Calu3 (cell line): ENCODE measurements at regions not wholly inside any gene's neighbourhood (a gene's known extent, or its start where the extent isn't known, plus 50 kb on each side); places are given as distances from the start of the nearest gene placed in this dataset.

Experiments
- BruUV-seq: library from RNA; stranded (reverse); fragments of 400-500 nt; replicated peaks from 2 replicates; lab custom pipeline; 2021; lab: Mats Ljungman, UMichigan
- CTCF ChIA-PET: fragments of 300-600 bp; sonication (Branson Sonifier 250); formaldehyde crosslinking; loops from one replicate; lab custom pipeline; 2022; ENCODE audit warnings: antibody characterized with exemption; lab: Charles Lee
- DNase-seq: peaks from one replicate; pipeline ENCODE4 v3.0.0; 2022
- H3K27ac Mint-ChIP-seq: one replicate; pipeline ENCODE4 v1.8.0; 2022; ENCODE audit warnings: mixed read lengths; ENCODE audit not compliant: unreplicated experiment
- H3K27me3 Mint-ChIP-seq: one replicate; pipeline ENCODE4 v1.8.0; 2022; ENCODE audit warnings: mixed read lengths; ENCODE audit not compliant: unreplicated experiment
- H3K36me3 Mint-ChIP-seq: one replicate; pipeline ENCODE4 v1.8.0; 2022; ENCODE audit warnings: mild to moderate bottlenecking, moderate library complexity, mixed read lengths; ENCODE audit not compliant: insufficient read depth, unreplicated experiment
- H3K4me1 Mint-ChIP-seq: one replicate; pipeline ENCODE4 v1.8.0; 2022; ENCODE audit warnings: mild to moderate bottlenecking, low read depth, mixed read lengths; ENCODE audit not compliant: unreplicated experiment
- H3K4me3 Mint-ChIP-seq: one replicate; pipeline ENCODE4 v1.8.0; 2022; ENCODE audit warnings: mild to moderate bottlenecking, low read depth, moderate library complexity, mixed read lengths; ENCODE audit not compliant: unreplicated experiment
- H3K9me3 Mint-ChIP-seq: one replicate; pipeline ENCODE4 v1.8.0; 2022; ENCODE audit warnings: low read depth, mixed read lengths; ENCODE audit not compliant: unreplicated experiment
- intact Hi-C: fragments of 100-400 bp; cut with micrococcal nuclease; formaldehyde crosslinking; loops from one replicate; pipeline ENCODE4 v1.10.0; 2022; ENCODE audit not compliant: unreplicated experiment
- TF ChIP-seq, protein P1 (sequence below): fragments of 200-600 bp; IDR thresholded peaks from one replicate; pipeline ENCODE4 v1.8.0; 2022; ENCODE audit warnings: antibody characterized with exemption; ENCODE audit not compliant: unreplicated experiment

DNA sequence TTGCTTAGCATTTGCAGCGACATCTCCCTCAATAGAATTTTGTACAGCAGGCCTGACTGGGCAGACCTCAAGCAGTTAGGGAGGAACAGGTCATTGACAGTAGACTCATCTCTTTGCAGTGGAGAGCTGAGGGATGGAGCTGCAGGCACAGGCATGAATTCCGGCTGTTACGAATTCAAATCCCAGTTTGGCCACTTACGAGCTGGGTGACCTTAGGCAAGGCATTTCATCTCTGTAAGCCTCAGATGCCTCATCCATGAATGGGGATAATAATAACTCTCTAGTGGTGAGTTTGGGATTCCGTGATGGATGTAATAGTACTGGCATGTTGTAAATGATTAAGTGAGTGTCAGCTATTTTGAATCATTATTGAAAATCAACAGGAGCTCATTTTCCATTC is 195.3 kb downstream of the SEMA6A start:
- H3K27me3 Mint-ChIP-seq, result no peaks in the 10 kb centered on the region
- TF ChIP-seq, protein P1, sequence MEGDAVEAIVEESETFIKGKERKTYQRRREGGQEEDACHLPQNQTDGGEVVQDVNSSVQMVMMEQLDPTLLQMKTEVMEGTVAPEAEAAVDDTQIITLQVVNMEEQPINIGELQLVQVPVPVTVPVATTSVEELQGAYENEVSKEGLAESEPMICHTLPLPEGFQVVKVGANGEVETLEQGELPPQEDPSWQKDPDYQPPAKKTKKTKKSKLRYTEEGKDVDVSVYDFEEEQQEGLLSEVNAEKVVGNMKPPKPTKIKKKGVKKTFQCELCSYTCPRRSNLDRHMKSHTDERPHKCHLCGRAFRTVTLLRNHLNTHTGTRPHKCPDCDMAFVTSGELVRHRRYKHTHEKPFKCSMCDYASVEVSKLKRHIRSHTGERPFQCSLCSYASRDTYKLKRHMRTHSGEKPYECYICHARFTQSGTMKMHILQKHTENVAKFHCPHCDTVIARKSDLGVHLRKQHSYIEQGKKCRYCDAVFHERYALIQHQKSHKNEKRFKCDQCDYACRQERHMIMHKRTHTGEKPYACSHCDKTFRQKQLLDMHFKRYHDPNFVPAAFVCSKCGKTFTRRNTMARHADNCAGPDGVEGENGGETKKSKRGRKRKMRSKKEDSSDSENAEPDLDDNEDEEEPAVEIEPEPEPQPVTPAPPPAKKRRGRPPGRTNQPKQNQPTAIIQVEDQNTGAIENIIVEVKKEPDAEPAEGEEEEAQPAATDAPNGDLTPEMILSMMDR, result no peak
- H3K9me3 Mint-ChIP-seq, result no peaks in the 10 kb centered on the region
- no TSS peak for BruUV-seq
- H3K27ac Mint-ChIP-seq, result no peak overlapping the region
- intact Hi-C loops, result no loop called here
- no peak for DNase-seq
- CTCF ChIA-PET, result no interaction called here
- H3K4me1 Mint-ChIP-seq, result peaks cover 8% of the 10 kb centered on the region
- no peaks in the 10 kb centered on the region for H3K36me3 Mint-ChIP-seq
- no peak overlapping the region for H3K4me3 Mint-ChIP-seq

DNA sequence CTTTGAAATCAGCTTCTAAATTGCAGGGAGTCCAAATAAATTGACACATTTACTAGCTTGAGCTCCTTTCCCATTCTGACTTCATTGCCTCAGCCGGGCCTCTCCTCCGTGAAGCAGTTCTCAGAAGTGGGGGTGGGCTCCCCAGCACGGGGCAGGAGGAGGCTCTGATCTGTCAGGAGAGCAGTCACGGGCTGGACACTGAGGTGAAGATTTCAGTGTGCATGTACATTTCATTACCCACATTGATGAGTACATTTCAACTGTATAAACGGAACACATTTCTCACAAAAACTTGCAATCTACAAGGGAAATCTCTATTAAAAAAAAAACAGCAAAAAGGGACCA is 195.9 kb downstream of the SEMA6A start:
- BruUV-seq, result no TSS peak
- TF ChIP-seq, protein P1, result no peak
- Mint-ChIP-seq H3K27me3 (no peaks in the 10 kb centered on the region), H3K9me3 (no peaks in the 10 kb centered on the region), H3K4me3 (no peak overlapping the region), H3K36me3 (no peaks in the 10 kb centered on the region), H3K27ac (no peak overlapping the region), H3K4me1 (peaks cover 8% of the 10 kb centered on the region)
- CTCF ChIA-PET, result no interaction called here
- no peak for DNase-seq
- intact Hi-C loops, result no loop called here

DNA sequence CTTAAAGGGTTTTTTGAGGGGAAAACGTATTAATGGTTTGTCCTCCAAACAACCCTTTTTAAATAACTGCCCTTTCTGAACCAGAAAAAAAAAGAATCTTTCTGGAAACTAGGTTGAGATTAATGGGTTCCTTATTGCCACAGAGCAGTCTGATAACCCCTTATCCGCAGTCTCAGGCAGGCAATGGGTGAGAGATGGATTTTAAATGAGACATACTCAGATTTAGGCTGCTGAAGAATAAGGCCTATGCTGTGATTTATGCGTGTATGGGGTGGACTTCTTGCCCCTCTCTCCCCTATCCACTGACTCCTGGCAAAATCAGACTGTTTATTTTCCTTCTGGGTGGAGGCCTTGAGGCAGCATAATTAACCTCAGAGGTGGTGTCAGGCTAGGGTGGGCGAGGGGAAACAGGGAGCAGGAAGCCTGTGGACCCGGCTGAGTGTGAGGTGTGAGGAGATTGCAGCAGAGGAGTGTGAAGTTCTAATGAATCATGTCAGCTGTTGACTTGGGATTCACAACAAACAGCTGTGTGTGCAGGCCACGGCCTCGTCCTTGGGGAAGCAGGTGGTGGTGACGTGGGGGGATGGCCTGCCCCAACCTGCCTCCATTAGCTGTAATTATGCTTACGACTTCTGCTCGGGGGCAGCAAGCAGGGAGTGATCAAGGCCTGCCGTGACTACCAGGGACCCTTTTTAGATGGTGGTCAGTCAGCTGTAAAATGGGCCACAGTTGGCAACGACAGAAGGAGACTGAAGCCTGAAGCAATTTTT is 196.4 kb downstream of the SEMA6A start:
- Mint-ChIP-seq H3K4me1 (peaks cover 8% of the 10 kb centered on the region), H3K4me3 (no peak overlapping the region), H3K27ac (peak overlapping the region; percentile 36), H3K27me3 (no peaks in the 10 kb centered on the region), H3K9me3 (no peaks in the 10 kb centered on the region), H3K36me3 (no peaks in the 10 kb centered on the region)
- CTCF ChIA-PET, result interaction anchor here (0.5 kb wide), 1 partner anchor 847 kb away, joined by 5 read pairs; no protein-coding TSS in a partner anchor
- DNase-seq, result no peak
- no TSS peak for BruUV-seq
- TF ChIP-seq, protein P1, result no peak
- intact Hi-C loops, result no loop called here

DNA sequence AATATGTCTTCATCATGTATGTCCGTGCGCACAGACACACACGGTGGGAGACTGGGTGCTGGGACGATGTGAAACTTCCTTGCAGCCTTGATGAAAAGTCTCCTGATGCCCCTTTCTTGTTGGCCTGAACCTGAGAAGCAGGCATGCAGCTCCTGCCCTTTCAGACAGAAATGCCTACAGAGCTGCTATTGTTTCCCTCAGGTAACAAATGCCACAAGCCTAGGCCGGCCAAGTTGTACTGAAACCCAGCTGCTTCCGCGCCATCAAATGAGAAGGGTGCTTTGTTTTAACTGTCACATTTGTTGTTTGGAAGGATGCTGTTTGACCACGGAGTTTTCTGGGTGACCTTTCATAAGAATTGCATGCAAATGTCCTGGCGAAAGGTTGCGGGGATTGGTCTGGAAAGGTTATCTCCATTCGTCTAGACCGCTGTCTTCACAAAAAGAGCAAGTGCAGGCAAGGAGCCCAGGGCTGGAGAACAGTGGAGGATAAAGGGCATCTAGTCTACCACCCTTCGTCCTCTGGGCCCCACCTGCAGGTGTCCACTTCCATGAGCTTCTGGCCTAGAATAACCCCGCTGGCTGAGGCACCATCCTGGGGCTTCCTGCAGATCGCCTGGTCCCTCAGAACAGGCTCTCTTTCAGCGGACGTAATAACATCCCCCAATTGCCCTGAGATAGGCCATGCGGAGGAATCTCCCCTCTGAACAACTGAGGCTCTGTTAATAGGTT is 197.2 kb downstream of the SEMA6A start:
- Mint-ChIP-seq H3K27ac (no peak overlapping the region), H3K27me3 (no peaks in the 10 kb centered on the region), H3K4me3 (no peak overlapping the region), H3K4me1 (peaks cover 8% of the 10 kb centered on the region), H3K36me3 (no peaks in the 10 kb centered on the region), H3K9me3 (no peaks in the 10 kb centered on the region)
- no TSS peak for BruUV-seq
- CTCF ChIA-PET, result interaction anchor here (0.6 kb wide), 1 partner anchor 763 kb away, joined by 3 read pairs; no protein-coding TSS in a partner anchor
- TF ChIP-seq, protein P1, result no peak
- DNase-seq, result no peak
- intact Hi-C loops, result no loop called here
